ENCODE measurements at regions not wholly inside any gene's neighbourhood (a gene's known extent, or its start where the extent isn't known, plus 50 kb on each side); places are given as distances from the start of the nearest gene placed in this dataset.
"Not testable (repeated sequence)": the region's sequence is repeated elsewhere in the genome, so short reads cannot be mapped to it uniquely, and the experiment has no call there.

- DNase-seq = not testable (repeated sequence)
These were observed 75.1 kb downstream of the KBTBD2 start for GRCh38 chr7:32816409-32816948.

DNA sequence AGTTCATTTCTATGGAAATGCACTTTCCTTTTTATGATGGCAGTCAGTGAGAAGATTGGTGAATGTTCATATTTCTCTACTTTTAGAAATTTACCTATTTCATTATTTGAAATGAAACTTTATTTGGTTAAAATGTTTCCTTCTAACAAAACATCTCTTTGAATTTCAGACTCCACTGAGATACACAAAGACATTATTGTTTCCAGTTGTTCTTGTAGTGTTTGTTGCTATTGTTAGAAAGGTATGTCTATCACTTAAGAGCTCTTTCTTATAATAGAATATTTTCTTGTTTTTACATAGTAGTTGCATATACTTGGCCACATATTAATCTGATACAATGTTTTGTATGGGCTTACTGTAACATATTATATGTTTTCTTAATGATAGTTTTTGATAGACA lies 76.8 kb downstream of the KBTBD2 start:
- not testable (repeated sequence) for DNase-seq

- DNase-seq = no peak
These were observed 81.7 kb downstream of the KBTBD2 start for GRCh38 chr7:32809871-32810270.

GRCh38 chr7:32809347-32809746 lies 82.2 kb downstream of the KBTBD2 start:
- no peak for DNase-seq

DNA sequence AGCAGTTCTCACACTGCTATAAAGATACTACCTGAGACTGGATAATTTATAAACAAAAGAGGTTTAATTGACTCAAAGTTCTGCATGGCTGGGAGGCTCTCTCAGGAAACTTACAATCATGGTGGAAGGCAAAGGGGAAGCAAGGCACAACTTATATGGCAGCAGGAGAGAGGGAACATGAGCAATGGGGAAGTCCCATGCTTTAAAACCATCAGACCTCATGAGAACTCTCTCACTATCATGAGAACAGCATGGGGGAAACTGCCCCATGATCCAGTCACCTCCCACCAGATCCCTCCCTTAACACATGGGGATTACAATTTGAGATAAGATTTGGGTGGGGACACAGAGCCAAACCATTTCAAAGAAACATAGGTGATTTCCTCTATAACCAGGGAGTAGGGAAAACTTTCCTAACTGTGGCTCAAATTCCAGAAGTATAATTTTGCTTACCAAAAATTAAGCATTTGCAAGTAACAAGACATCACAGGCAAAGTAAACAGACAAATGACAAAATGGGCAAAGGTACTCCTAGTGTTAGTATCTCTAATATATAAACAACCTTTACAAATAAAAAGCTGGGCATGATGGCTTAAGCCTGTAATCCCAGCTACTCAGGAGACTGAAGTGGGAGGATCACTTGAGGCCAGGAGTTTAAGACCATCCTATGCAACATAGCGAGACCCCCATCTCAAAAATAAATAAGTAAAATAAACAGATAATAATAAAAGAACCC lies 88.0 kb downstream of the KBTBD2 start:
- DNase-seq = peak; percentile 46 to 51

GRCh38 chr7:32802305-32802910 lies 89.2 kb downstream of the KBTBD2 start:
- DNase-seq = no peak

GRCh38 chr7:32793053-32793452 lies 98.5 kb downstream of the KBTBD2 start:
- not testable (repeated sequence) for DNase-seq

DNA sequence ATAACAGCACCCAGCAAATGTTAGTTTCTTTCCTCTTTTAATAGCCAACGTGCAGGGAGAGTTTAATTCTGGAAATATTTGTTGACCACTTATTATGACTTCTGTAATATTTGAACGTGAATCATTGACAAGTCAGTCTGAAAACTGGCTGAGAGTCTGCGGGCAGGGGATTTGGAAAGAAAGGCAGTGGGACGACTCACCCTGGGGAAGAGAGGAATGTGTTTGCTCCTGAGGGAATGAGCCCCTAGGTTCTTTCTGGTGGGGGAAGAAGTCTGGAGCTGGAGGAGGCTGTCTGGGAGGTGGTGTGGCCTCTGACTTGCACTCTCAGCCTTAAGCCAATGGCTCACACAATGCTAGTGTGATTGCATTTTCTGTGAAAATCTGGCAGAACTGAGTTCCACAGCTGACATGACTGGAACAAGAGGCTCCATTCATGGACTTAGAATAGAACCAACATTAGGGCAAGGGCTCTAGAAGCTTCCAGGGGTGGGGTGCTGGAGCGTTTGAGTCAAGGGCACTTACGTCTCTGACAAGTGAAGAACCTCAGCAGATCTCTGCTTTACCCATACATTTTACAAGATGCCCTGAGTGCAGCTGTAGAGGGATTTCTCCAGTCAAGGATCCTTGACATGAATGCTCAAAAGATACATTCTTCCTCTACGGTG lies 100.7 kb downstream of the KBTBD2 start:
- not testable (repeated sequence) for DNase-seq

- not testable (repeated sequence) for DNase-seq
These were observed 102.3 kb downstream of the KBTBD2 start for GRCh38 chr7:32789266-32789665.

DNA sequence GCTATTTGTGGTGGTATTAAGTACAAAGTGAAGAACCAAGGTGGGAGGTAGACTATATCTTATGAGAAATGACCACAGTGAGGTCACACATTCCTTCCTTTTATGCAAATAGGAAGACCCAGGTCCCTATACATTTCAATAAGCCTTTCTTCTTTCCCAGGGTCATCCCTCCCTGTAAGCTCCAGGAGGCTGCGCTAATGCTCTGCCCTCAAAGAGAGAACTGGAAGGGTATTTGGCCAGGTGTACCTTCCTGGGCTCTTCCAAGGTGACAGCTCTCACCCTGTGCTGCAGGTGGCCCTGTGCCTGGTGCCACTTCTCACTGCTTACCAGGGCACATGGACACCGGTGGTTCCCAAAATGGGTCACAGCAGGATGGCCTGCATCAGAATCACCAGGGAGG lies 103.4 kb downstream of the KBTBD2 start:
- not testable (repeated sequence) for DNase-seq

- DNase-seq = not testable (repeated sequence)
These were observed 106.1 kb downstream of the KBTBD2 start for GRCh38 chr7:32785365-32785944.

- DNase-seq = not testable (repeated sequence)
These were observed 111.7 kb downstream of the KBTBD2 start for GRCh38 chr7:32779895-32780294.

GRCh38 chr7:32779167-32779566 lies 112.4 kb downstream of the KBTBD2 start:
- DNase-seq = no peak

DNA sequence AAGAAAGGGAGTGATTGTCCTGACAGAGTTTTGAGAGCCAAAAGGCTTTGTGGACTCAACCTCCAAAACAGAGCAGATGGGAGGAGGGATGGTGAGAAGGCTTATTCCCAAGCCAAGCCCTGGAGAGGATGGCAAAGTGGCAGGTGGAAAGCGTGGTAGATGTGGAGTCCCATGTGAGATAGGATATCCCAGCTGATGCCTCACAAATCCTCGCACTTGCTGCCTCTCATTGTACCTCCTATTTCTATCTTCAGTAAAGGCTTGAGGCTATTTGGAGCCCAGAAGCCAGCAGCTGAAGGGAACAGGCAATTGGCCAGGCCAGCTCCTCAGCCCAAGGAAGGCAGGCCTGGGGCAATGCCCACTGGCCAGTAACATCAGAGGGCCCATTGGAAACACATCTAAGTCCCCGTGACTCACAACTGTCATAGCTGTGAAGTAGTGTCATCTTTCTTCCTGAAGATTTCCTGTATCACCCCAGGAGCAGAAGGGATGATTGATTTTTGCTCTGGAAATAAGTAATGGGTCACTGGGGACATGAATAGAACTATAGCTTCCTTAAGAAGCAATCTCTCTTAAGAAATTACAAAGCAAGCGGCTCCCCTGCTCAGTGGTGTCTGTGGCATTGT lies 114.4 kb downstream of the KBTBD2 start:
- not testable (repeated sequence) for DNase-seq

- not testable (repeated sequence) for DNase-seq
These were observed 115.2 kb downstream of the KBTBD2 start for GRCh38 chr7:32776318-32776717.

DNA sequence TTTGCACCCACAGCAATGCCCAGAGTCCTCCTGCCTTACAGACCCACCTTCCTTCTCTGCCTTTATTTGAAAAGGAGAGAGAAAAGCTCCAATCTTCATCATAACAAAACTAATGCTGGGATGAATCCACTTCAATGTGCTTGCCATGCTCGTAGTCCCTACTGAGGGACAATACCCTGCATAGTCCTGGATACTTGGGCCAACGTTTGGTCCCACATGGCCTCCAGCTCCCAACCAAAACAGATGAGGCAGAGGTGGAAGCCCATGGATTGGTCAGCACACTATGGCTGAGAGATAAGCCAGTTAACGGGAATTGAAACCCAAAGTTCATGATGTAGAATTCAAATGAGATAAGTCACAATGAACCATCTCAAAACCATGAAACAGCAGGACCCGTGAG lies 115.8 kb downstream of the KBTBD2 start:
- not testable (repeated sequence) for DNase-seq

GRCh38 chr7:32774541-32774951 lies 117.0 kb downstream of the KBTBD2 start:
- no peak for DNase-seq

DNA sequence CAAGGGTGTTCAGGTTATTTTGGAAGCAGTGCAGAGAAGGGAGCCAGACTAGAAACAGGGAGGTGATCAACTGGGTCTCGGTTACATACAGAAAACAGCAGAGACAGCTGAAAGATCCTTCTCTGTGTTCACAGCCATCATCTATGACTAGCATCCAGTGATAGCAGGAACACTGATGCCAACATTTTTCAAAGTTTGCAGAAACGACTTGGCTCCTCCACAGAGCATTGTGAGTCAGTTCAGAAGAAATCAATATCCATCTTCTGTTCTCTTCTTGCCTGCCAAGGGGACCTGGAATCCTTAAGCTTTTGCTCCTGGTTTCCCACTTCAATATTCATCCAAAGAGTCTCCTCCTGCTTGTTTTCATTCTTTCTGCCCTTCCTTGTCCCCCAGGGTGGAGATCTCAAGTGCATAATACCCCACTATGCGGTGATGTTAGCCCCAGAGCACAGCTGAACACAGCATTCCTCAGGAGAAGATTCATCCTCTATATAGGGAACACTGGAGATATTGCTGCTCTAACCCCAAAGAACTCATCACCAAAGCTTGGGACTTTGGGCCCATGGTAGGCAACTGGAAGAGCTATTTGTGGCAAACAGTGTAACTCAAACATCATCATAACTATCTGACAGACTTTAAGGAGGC lies 122.6 kb downstream of the KBTBD2 start:
- DNase-seq = not testable (repeated sequence)

DNA sequence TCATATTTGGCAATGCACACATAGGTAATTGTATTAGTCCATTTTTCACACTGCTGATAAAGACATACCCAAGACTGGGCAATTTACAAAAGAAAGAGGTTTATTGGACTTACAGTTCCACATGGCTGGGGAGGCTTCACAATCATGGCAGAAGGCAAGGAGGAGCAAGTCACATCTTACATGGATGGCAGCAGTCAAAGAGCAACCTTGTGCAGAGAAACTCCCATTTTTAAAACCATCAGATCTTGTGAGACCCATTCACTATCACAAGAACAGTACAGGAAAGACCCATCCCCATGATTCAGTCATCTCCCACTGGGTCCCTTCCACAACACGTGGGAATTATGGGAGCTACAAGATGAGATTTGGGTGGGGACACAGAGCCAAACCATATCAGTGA lies 123.2 kb downstream of the KBTBD2 start:
- not testable (repeated sequence) for DNase-seq

DNA sequence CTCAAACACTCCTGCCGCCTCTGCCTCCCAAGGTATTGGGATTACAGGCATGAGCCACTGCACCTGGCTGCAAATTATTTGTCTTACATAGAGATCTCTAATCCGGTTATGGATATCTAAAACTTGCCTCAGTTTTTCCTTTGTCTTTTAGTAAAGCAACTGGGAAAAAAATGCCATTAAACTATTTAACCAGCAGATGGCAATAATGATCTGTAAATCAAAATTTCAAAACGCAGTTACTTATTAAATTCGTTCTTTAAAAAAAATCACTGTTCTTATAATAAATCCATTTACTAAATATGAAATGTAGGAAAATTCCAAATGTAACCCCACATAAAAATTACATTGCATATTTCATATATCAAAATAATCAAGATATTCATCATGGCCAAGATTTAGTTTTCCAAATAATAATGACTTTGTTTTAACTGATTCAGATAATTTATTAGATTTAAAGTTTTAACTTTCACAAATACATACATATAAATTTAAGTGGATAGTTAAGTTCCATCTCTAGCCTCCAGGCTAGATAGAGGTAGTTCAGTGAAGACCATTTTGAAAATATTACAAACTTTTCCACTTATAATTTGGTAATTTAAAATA lies 125.8 kb downstream of the KBTBD2 start:
- DNase-seq = peak in 1 of 2 donors; percentile 41

GRCh38 chr7:32765185-32765584 lies 126.4 kb downstream of the KBTBD2 start:
- no peak for DNase-seq

GRCh38 chr7:32762925-32763293 lies 128.7 kb downstream of the KBTBD2 start:
- peak; percentile 6 to 22 for DNase-seq

Data from inflammatory macrophage (primary cell).